Upper lobe of right lung (tissue), 1 donor: ENCODE measurements at regions not wholly inside any gene's neighbourhood (a gene's known extent, or its start where the extent isn't known, plus 50 kb on each side); places are given as distances from the start of the nearest gene placed in this dataset.

Experiments used
- ATAC-seq: fragments of 200-7000 bp; cut with Tn5 transposase; one replicate; pipeline ENCODE4 v1.9.1; 2020; ENCODE audit warnings: mild to moderate bottlenecking, moderate library complexity
- DNase-seq: peaks from one replicate; pipeline ENCODE4 v3.0.0-alpha.2; 2020
- H3K27ac ChIP-seq: fragments of 200-600 bp; one replicate; pipeline ENCODE4 v1.8.0; 2022
- H3K27me3 ChIP-seq: fragments of 200-600 bp; one replicate; pipeline ENCODE4 v1.8.0; 2022; ENCODE audit warnings: mild to moderate bottlenecking
- H3K36me3 ChIP-seq: fragments of 200-600 bp; one replicate; pipeline ENCODE4 v1.8.0; 2022
- H3K4me1 ChIP-seq: fragments of 200-600 bp; one replicate; pipeline ENCODE4 v1.8.0; 2022
- H3K4me3 ChIP-seq: fragments of 200-600 bp; one replicate; pipeline ENCODE4 v1.8.0; 2022; ENCODE audit warnings: mild to moderate bottlenecking
- H3K9me3 ChIP-seq: fragments of 200-600 bp; one replicate; pipeline ENCODE4 v1.8.0; 2022
- intact Hi-C: fragments of 100-400 bp; cut with DNase I; formaldehyde crosslinking; loops from one replicate; pipeline ENCODE4 v1.11.0; 2022
- TF ChIP-seq, protein P1 (sequence below): fragments of 200-600 bp; IDR thresholded peaks from one replicate; pipeline ENCODE4 v1.8.0; 2022; ENCODE audit warnings: antibody characterized with exemption
- donor health status: DM: no; HTN: yes; CAD: no; lungs with severe emphysema.

DNA sequence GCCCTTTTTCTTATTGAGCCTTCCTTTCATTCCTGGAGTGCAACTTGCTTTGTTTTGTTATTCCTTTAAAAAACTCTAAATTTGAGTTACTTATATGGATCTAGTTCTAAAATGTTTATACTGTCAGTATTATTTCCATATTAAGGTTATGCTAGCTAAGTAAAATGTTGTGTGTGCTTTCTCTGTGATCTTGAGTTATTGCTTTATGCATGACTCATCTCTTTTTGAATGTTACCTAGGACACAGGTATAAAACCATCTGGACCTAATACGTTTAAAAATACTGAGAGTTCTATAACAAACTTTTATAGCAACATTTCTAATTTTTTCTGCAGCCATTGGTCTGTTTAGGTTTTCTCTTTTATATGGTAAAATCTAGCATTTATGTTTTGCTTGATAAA lies 132.8 kb upstream of the LGR5 start:
- H3K4me3 ChIP-seq, result no peak overlapping the region
- DNase-seq (no peak), ATAC-seq (no peak)
- intact Hi-C loops, result no loop called here
- no peaks in the 10 kb centered on the region for H3K36me3 ChIP-seq
- no peak overlapping the region for H3K27ac ChIP-seq
- no peaks in the 10 kb centered on the region for H3K9me3 ChIP-seq
- no peaks in the 10 kb centered on the region for H3K4me1 ChIP-seq
- H3K27me3 ChIP-seq, result no peaks in the 10 kb centered on the region
- TF ChIP-seq, protein P1, sequence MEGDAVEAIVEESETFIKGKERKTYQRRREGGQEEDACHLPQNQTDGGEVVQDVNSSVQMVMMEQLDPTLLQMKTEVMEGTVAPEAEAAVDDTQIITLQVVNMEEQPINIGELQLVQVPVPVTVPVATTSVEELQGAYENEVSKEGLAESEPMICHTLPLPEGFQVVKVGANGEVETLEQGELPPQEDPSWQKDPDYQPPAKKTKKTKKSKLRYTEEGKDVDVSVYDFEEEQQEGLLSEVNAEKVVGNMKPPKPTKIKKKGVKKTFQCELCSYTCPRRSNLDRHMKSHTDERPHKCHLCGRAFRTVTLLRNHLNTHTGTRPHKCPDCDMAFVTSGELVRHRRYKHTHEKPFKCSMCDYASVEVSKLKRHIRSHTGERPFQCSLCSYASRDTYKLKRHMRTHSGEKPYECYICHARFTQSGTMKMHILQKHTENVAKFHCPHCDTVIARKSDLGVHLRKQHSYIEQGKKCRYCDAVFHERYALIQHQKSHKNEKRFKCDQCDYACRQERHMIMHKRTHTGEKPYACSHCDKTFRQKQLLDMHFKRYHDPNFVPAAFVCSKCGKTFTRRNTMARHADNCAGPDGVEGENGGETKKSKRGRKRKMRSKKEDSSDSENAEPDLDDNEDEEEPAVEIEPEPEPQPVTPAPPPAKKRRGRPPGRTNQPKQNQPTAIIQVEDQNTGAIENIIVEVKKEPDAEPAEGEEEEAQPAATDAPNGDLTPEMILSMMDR, result no peak

DNA sequence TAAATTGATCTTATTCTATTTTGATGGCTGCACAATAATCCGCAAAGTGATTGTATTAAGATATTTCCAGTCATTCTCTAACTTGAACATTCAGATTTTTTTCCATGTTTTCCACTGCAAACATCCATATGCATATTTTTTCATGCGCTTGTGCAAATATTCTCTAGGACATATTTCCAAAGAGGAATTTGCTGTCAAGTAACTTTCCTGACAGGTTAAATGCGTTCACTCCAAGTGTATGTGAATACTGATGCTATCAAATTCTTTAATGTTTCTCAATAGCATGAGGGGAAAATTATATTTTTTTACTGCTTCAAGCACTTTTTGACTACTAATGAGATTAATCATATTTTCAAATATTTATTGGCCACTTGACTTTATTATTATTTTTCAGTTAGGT lies 135.3 kb upstream of the LGR5 start:
- intact Hi-C loops, result no loop called here

DNA sequence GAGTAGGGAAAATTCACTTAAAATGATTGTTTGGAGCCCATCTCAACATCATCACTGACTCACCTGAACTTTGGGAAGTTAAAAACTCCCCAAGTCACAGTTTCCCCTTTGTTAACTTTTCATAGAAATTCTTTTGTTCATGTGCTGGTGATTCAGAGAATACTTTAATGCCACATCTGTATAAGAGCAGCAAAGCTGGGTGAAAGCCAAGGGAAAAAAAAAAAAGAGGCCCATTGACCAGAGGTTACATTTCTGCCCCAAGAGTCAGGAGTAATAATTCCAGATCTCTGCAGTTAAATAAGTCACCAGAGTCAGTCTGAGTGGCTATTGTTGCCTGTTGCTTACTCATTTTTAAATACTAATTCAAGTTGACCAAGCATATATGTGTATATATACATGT lies 136.4 kb upstream of the LGR5 start:
- intact Hi-C loops, result no loop called here
- TF ChIP-seq, protein P1, result no peak

More for the DNA sequence above, 135.3 kb upstream of the LGR5 start:
- no peak for ATAC-seq
- H3K36me3 ChIP-seq, result no peaks in the 10 kb centered on the region
- no peaks in the 10 kb centered on the region for H3K4me1 ChIP-seq
- no peaks in the 10 kb centered on the region for H3K27me3 ChIP-seq
- no peak overlapping the region for H3K27ac ChIP-seq
- DNase-seq, result no peak
- TF ChIP-seq, protein P1, result no peak
- no peak overlapping the region for H3K4me3 ChIP-seq
- no peaks in the 10 kb centered on the region for H3K9me3 ChIP-seq

DNA sequence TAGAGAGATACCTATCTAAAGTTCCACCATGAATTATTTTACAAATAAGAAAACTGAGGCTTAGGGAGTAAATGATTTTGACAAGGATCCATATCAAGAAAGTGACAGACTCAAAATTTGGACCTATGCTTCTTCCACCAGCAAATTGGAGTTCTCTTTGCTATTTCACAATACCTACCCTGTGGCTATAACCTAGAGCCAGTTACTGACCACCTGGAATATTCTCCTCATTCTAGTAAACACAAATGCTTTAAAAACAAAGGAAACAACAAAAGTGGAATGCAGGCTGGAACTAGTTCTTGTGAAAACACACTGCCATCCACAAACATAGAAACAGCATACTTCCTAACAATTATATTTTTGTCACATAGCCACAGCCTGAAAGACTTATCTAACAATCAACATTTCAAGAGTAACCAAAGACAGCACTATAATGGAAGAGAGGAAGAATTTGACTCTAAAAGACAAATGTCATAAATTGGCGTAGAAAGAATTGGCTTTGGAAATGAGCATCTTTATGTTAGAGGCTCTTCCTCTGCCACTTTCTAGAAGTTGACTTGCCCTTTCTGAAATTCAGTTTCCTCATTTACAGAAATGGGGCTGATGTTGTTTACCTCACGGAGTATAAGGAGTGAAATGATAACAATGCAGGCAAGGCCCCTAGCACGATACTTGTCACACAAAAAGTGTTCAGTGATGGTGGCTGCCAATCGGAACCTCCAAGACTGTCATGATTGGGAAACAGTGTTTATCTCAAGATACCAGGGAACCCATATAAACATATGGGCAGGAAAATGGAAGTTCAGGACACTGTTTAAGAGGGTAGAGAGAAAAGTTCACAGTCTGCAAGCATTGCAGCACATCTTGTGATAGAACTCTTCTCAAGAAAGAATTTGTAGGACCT lies 138.6 kb upstream of the LGR5 start:
- H3K27ac ChIP-seq, result no peak overlapping the region
- DNase-seq (no peak), ATAC-seq (no peak)
- H3K27me3 ChIP-seq, result no peaks in the 10 kb centered on the region
- TF ChIP-seq, protein P1, result no peak
- intact Hi-C loops, result no loop called here
- no peak overlapping the region for H3K4me3 ChIP-seq
- H3K36me3 ChIP-seq, result no peaks in the 10 kb centered on the region
- H3K9me3 ChIP-seq, result no peaks in the 10 kb centered on the region
- no peaks in the 10 kb centered on the region for H3K4me1 ChIP-seq

More for the DNA sequence above, 136.4 kb upstream of the LGR5 start:
- no peaks in the 10 kb centered on the region for H3K36me3 ChIP-seq
- no peak for DNase-seq
- H3K4me3 ChIP-seq, result no peak overlapping the region
- H3K27ac ChIP-seq, result no peak overlapping the region
- H3K9me3 ChIP-seq, result no peaks in the 10 kb centered on the region
- ATAC-seq, result no peak
- H3K27me3 ChIP-seq, result no peaks in the 10 kb centered on the region
- H3K4me1 ChIP-seq, result no peaks in the 10 kb centered on the region

DNA sequence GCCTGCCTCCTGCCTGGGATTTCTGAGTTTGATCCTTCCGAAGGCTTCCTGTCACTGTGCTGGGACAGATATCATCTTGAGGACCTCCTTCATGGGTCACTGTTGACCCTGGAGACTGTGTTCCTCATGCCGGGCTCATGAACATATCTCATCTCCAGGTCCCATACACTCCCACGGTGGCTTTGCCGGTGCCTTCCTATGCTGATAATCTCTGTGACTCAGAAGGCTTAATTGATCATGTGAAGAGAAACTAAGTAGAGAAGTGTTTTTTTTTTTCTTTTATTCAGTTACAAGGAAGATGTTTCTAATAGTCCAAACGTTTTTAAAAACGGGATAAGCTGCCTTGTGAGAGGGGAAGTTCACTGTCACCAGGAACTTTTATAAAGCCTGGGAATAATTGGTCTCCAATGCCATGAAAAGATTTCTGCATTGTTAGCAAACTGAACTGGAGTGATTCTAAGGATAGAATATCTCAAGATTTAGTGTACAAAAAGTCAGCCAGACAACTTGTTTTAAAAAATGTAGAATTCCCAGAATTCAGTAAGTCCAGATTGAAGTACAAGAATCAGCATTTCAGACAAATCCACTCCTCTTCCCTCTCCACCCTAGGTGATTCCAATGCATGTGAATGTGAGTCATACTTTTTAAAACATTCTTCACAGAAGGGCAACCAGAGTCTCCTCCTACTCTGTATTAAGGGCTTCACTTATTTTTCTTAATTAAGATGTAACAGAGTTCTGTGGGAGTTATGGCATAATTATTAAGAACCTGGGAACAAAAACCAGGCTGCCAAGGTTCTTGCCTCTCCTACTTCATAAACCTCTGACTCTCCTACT lies 139.8 kb upstream of the LGR5 start:
- H3K27me3 ChIP-seq, result no peaks in the 10 kb centered on the region
- no peaks in the 10 kb centered on the region for H3K9me3 ChIP-seq
- DNase-seq (no peak), ATAC-seq (no peak)
- no peaks in the 10 kb centered on the region for H3K36me3 ChIP-seq
- TF ChIP-seq, protein P1, result no peak
- H3K27ac ChIP-seq, result no peak overlapping the region
- H3K4me1 ChIP-seq, result no peaks in the 10 kb centered on the region
- H3K4me3 ChIP-seq, result no peak overlapping the region
- intact Hi-C loops, result no loop called here
